Esophagus muscularis mucosa (tissue), 4 donors: ENCODE measurements at regions not wholly inside any gene's neighbourhood (a gene's known extent, or its start where the extent isn't known, plus 50 kb on each side); places are given as distances from the start of the nearest gene placed in this dataset.

Experiments used
- CTCF ChIP-seq, 3 experiments: fragments of 200-600 bp in 2 of 3; fragments of 450-650 bp in 1 of 3; sonication (generic) in 2 of 3; IDR thresholded peaks; one replicate each; pipeline ENCODE4 v1.5.1; 2017 to 2019; ENCODE audit warnings: antibody characterized with exemption in 3 of 3, mild to moderate bottlenecking in 2 of 3, moderate library complexity in 1 of 3
- EP300 ChIP-seq: sonication (generic); formaldehyde crosslinking; IDR thresholded peaks from one replicate; pipeline ENCODE4 v1.6.1; 2017; ENCODE audit warnings: antibody characterized with exemption
- POLR2A ChIP-seq: fragments of 450-650 bp; IDR thresholded peaks from one replicate; pipeline ENCODE4 v1.6.1; 2017; ENCODE audit warnings: antibody characterized with exemption, moderate library complexity, mild to moderate bottlenecking, low read depth
- POLR2AphosphoS5 ChIP-seq, 2 donors: sonication (generic); formaldehyde crosslinking; IDR thresholded peaks; one replicate each; pipeline ENCODE4 v1.6.1; 2017; ENCODE audit warnings: antibody characterized with exemption in 2 of 2

GRCh38 chr4:125843947-125844346, 529.2 kb downstream of the FAT4 start:
- TF ChIP-seq POLR2A (no peak), CTCF (IDR thresholded peaks at IDR 0.05) (no peak), EP300 (no peak), POLR2AphosphoS5 (IDR thresholded peaks at IDR 0.05) (no peak)
